HG02870 (cell line): ENCODE measurements at regions not wholly inside any gene's neighbourhood (a gene's known extent, or its start where the extent isn't known, plus 50 kb on each side); places are given as distances from the start of the nearest gene placed in this dataset.
"Not testable (repeated sequence)": the region's sequence is repeated elsewhere in the genome, so short reads cannot be mapped to it uniquely, and the experiment has no call there.

Experiments
- ATAC-seq: cut with Tn5 transposase; IDR thresholded peaks from one replicate; pipeline ENCODE4 v1.9.1; 2021; ENCODE audit warnings: mild to moderate bottlenecking, moderate library complexity; ENCODE audit not compliant: unreplicated experiment

- ATAC-seq = no peak
These were observed 98.1 kb upstream of the TEX13D start for GRCh38 chrX:124234348-124234747.

GRCh38 chrX:124238268-124238667 lies 94.2 kb upstream of the TEX13D start:
- no peak for ATAC-seq

- ATAC-seq = peak; percentile 23
These were observed 93.1 kb upstream of the TEX13D start for GRCh38 chrX:124239324-124239723.

- ATAC-seq = peak; percentile 82
These were observed 92.5 kb upstream of the TEX13D start for GRCh38 chrX:124239911-124240310.

GRCh38 chrX:124240422-124240821 lies 92.0 kb upstream of the TEX13D start:
- no peak for ATAC-seq

- ATAC-seq = no peak
These were observed 90.3 kb upstream of the TEX13D start for GRCh38 chrX:124242131-124242530.

- no peak for ATAC-seq
These were observed 83.1 kb upstream of the TEX13D start for GRCh38 chrX:124249345-124249744.

GRCh38 chrX:124250835-124251437 lies 81.5 kb upstream of the TEX13D start:
- no peak for ATAC-seq

GRCh38 chrX:124254611-124255010 lies 77.8 kb upstream of the TEX13D start:
- ATAC-seq = no peak

- ATAC-seq = no peak
These were observed 76.2 kb upstream of the TEX13D start for GRCh38 chrX:124256216-124256615.

- ATAC-seq = no peak
These were observed 75.7 kb upstream of the TEX13D start for GRCh38 chrX:124256629-124257380.

- no peak for ATAC-seq
These were observed 74.3 kb upstream of the TEX13D start for GRCh38 chrX:124257924-124258702.

GRCh38 chrX:124260845-124261244 lies 71.6 kb upstream of the TEX13D start:
- no peak for ATAC-seq

- no peak for ATAC-seq
These were observed 68.7 kb upstream of the TEX13D start for GRCh38 chrX:124263743-124264142.

- no peak for ATAC-seq
These were observed 64.4 kb upstream of the TEX13D start for GRCh38 chrX:124268099-124268498.

- no peak for ATAC-seq
These were observed 62.6 kb upstream of the TEX13D start for GRCh38 chrX:124269881-124270280.

- ATAC-seq = not testable (repeated sequence)
These were observed 60.9 kb upstream of the TEX13D start for GRCh38 chrX:124271599-124271998.

- ATAC-seq = no peak
These were observed 60.0 kb upstream of the TEX13D start for GRCh38 chrX:124272370-124272982.

GRCh38 chrX:124274438-124275181 lies 57.9 kb upstream of the TEX13D start:
- no peak for ATAC-seq

- no peak for ATAC-seq
These were observed 57.1 kb upstream of the TEX13D start for GRCh38 chrX:124275182-124275894.
